ENCODE measurements at regions not wholly inside any gene's neighbourhood (a gene's known extent, or its start where the extent isn't known, plus 50 kb on each side); places are given as distances from the start of the nearest gene placed in this dataset.

DNA sequence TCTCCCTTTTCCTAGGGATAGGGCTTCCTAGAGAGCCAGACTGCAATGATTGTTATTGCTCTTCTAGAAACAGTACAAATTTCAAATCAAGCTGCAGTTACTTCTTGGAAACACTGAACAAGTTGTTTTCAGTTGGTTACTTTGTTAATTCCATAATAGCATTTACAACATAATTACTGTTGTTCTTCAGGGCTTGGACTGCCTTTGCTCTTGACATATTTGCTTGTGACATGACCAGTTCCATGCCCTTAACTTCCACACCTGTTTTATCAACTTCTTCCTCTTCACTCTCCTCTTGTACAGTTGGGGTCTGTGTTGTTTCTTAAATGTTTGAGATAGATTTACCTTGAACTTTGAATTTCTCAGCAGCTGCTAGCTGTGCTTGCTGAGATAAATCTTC, 104.4 kb downstream of the SEC23IP start:
- no peak overlapping the region for H3K4me3 ChIP-seq (ENCODE audit: low read depth, low read length)
- TF ChIP-seq, protein P1, sequence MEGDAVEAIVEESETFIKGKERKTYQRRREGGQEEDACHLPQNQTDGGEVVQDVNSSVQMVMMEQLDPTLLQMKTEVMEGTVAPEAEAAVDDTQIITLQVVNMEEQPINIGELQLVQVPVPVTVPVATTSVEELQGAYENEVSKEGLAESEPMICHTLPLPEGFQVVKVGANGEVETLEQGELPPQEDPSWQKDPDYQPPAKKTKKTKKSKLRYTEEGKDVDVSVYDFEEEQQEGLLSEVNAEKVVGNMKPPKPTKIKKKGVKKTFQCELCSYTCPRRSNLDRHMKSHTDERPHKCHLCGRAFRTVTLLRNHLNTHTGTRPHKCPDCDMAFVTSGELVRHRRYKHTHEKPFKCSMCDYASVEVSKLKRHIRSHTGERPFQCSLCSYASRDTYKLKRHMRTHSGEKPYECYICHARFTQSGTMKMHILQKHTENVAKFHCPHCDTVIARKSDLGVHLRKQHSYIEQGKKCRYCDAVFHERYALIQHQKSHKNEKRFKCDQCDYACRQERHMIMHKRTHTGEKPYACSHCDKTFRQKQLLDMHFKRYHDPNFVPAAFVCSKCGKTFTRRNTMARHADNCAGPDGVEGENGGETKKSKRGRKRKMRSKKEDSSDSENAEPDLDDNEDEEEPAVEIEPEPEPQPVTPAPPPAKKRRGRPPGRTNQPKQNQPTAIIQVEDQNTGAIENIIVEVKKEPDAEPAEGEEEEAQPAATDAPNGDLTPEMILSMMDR (conservative IDR thresholded peaks at IDR 0.05; ENCODE audit: low read depth, low read length): no peak
- no peak for DNase-seq (ENCODE audit: low read depth)

DNA sequence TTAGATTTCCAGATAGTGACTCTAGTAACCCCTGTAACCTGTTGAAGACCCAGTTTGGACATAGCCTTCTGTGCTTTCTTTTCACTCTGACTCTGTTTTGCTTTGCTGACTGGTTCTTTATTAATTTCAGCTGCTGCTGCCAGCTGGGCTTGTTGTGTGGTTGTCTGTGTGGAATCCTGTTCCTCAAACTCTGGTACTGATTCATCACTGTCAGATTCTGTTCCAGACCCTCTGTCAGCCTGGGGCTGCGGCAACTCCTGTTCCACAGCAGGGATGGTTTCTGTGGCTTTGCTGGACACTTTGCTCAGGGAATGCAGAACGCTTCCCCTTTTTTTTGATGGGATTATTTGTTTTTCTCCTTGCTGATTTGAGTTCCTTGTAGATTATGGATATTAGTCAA, 104.9 kb downstream of the SEC23IP start:
- DNase-seq (ENCODE audit: low read depth): no peak
- TF ChIP-seq, protein P1 (conservative IDR thresholded peaks at IDR 0.05; ENCODE audit: low read depth, low read length): no peak
- H3K4me3 ChIP-seq (ENCODE audit: low read depth, low read length): no peak overlapping the region

DNA sequence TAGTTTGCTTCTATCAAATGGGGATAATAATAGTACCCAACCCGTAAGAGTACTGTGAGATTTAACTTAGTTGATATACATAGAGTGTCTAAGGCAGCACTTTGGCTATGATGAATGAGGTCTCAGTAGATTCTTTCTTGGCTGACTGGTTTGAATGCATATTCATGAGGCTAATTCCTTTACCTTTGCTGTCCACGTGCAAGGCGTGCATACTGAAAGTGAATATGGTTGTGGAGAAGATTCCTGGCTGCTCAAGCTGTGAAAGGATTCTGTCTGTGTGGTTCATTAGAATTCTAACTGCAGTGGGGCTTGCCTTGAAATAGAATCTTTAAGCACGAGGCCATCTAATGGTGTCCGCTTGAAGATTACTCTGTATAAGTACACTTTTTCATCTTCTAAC, 110.3 kb downstream of the SEC23IP start:
- DNase-seq (ENCODE audit: low read depth): no peak
- no peak overlapping the region for H3K4me3 ChIP-seq (ENCODE audit: low read depth, low read length)
- TF ChIP-seq, protein P1 (conservative IDR thresholded peaks at IDR 0.05; ENCODE audit: low read depth, low read length): no peak

DNA sequence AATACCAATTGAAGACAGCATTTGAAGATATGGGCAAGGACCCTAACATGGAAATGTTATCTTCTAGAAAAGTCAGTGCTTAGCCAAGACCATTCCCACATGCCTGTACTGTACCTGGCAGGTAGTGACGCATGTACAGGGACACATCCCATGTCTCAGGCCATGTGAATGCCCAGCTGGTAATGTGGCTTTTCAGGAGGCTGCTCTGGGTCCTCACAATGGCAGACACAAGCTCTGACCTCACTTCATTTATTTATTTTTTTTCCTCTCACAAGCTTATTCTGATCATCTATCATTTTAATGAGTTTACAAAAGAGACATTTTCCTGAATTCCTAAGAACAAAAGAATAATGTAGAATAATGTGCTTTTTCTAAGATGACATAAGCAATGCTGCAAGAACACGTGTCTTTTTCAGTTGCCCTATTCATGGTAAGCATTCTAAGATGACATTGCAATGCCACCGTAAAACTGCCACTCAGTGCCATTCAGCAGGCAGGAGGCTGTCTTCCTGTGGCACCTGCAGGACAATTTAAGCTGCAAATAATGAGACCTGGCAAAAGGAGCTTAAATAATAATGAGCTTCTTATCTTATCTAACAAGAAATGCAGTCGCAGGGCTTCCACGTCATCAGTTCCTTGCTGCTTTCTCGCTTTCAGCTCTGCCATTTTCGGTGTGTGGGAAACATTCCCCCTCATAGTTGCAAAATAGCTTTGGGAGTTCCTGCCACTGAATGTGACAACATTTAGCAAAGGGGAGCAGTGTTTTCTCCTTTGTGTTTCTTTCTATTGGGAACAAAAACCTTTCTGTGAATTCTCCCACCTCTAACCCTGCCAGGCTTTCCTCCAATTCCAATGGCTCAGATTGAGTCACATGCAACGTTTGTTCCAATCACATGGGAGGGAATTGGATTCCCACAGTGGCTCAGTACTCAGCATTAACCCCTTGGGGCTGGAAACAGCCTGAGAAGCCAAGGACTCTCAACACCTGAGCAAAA, 113.0 kb downstream of the SEC23IP start:
- DNase-seq (ENCODE audit: low read depth): no peak
- TF ChIP-seq, protein P1 (conservative IDR thresholded peaks at IDR 0.05; ENCODE audit: low read depth, low read length): no peak
- no peak overlapping the region for H3K4me3 ChIP-seq (ENCODE audit: low read depth, low read length)

DNA sequence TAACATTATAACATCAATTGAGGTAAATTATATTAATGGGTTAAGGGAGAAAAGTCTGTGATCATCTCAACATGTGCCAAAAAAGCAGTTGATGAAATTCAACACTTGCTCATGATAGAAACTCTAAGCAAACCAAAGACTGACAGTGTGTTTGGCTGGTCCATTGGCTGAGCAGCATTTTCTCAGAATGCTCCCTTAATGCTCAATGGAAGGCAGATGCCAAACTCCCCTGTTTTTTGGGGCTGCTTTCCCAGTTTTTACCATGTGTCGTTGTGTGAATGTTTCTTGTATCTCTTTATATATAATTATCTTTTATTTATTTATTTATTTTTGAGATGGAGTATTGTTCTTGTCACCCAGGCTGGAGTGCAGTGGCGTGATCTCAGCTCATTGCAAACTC, 114.7 kb downstream of the SEC23IP start:
- DNase-seq (ENCODE audit: low read depth): no peak
- TF ChIP-seq, protein P1 (conservative IDR thresholded peaks at IDR 0.05; ENCODE audit: low read depth, low read length): no peak
- no peak overlapping the region for H3K4me3 ChIP-seq (ENCODE audit: low read depth, low read length)

DNA sequence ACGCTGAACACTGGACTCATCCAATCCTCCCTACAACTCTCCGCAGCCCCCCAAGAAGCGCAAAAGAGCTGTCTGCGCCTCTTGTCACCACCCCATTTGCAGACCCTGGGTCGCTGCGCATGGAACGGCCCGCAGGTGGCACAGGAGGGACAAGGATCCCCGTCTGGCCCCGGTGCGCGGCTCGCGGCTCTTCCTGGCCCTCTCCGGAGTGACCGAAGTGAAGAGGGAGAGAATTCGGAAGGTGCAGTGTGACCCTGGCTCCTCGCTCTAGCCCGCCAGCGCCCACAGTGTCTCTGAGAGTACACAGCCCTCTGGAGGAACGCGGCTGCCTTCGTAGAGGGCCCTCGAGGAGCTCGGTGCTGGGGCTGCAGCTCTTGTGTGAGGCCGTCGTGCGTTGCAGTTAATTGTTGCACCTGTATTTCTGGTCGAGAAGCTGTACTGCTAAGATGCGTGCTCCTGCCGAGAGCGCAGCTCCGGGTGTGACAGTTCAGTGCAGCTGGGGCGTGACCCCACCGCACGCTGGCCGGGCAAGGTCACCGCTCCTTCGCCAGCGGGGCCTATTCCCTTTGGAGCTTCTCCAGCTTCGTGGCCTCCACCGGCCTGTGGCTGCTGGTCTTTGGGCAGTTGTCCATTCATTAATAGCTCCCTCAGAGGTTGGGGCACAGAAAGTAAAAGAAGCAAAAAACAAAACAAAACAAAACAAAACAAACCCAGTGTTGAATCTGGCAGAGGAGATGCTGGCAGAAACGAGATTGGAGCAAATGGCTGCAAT, 119.0 kb downstream of the SEC23IP start:
- DNase-seq (ENCODE audit: low read depth): no peak
- H3K4me3 ChIP-seq (ENCODE audit: low read depth, low read length): no peak overlapping the region
- TF ChIP-seq, protein P1 (conservative IDR thresholded peaks at IDR 0.05; ENCODE audit: low read depth, low read length): no peak

Data from choroid plexus epithelial cell (primary cell).